HG03354 (cell line): ENCODE measurements at regions not wholly inside any gene's neighbourhood (a gene's known extent, or its start where the extent isn't known, plus 50 kb on each side); places are given as distances from the start of the nearest gene placed in this dataset.

Source experiments
- ATAC-seq: cut with Tn5 transposase; IDR thresholded peaks from one replicate; pipeline ENCODE4 v1.9.1; 2021; ENCODE audit warnings: mild to moderate bottlenecking; ENCODE audit not compliant: unreplicated experiment, poor library complexity, severe bottlenecking

- no peak for ATAC-seq
These were observed 452.6 kb downstream of the TAFA4 start for GRCh38 chr3:68479779-68480178.

- no peak for ATAC-seq
These were observed 463.5 kb downstream of the TAFA4 start for GRCh38 chr3:68468695-68469375.

GRCh38 chr3:68467465-68467864, 464.9 kb downstream of the TAFA4 start:
- no peak for ATAC-seq

GRCh38 chr3:68458581-68458980, 473.8 kb downstream of the TAFA4 start:
- no peak for ATAC-seq

- ATAC-seq: no peak
These were observed 483.6 kb downstream of the TAFA4 start for GRCh38 chr3:68448510-68449383.

- ATAC-seq: no peak
These were observed 484.5 kb downstream of the TAFA4 start for GRCh38 chr3:68447885-68448284.

- ATAC-seq: no peak
These were observed 491.3 kb downstream of the TAFA4 start for GRCh38 chr3:68441054-68441453.

- no peak for ATAC-seq
These were observed 495.5 kb downstream of the TAFA4 start for GRCh38 chr3:68436619-68437401.

- ATAC-seq: no peak
These were observed 503.9 kb downstream of the TAFA4 start for GRCh38 chr3:68428495-68428894.

- no peak for ATAC-seq
These were observed 507.4 kb downstream of the TAFA4 start for GRCh38 chr3:68424796-68425460.

- ATAC-seq: no peak
These were observed 523.7 kb downstream of the TAFA4 start for GRCh38 chr3:68408626-68409025.

GRCh38 chr3:68403741-68404140, 528.6 kb downstream of the TAFA4 start:
- ATAC-seq: no peak

- no peak for ATAC-seq
These were observed 530.0 kb downstream of the TAFA4 start for GRCh38 chr3:68402235-68402918.

GRCh38 chr3:68378631-68379030, 553.7 kb downstream of the TAFA4 start:
- ATAC-seq: no peak

- no peak for ATAC-seq
These were observed 558.6 kb downstream of the TAFA4 start for GRCh38 chr3:68373727-68374126.

GRCh38 chr3:68363796-68364195, 568.6 kb downstream of the TAFA4 start:
- no peak for ATAC-seq

- no peak for ATAC-seq
These were observed 571.9 kb downstream of the TAFA4 start for GRCh38 chr3:68360492-68360891.

- no peak for ATAC-seq
These were observed 586.6 kb downstream of the TAFA4 start for GRCh38 chr3:68345781-68346180.

- no peak for ATAC-seq
These were observed 589.9 kb downstream of the TAFA4 start for GRCh38 chr3:68342426-68342825.
